ENCODE measurements at regions not wholly inside any gene's neighbourhood (a gene's known extent, or its start where the extent isn't known, plus 50 kb on each side); places are given as distances from the start of the nearest gene placed in this dataset.
A peak's percentile ranks its signal among the peaks of the same experiment; 100 is the strongest.
"Not testable (repeated sequence)": the region's sequence is repeated elsewhere in the genome, so short reads cannot be mapped to it uniquely, and the experiment has no call there.

GRCh38 chr12:42030588-42030987, 114.1 kb downstream of the GXYLT1 start:
- no peaks in the 10 kb centered on the region for H3K36me3 ChIP-seq (ENCODE audit: control insufficient read depth, insufficient read depth, low read length)
- no peak overlapping the region for H3K27ac ChIP-seq (ENCODE audit: low read depth, low read length)
- no peaks in the 10 kb centered on the region for H3K4me1 ChIP-seq (ENCODE audit: control insufficient read depth, insufficient read depth, low read length)
- H3K27me3 ChIP-seq (ENCODE audit: control insufficient read depth, insufficient read depth, low read length): no peaks in the 10 kb centered on the region
- H3K9me3 ChIP-seq (ENCODE audit: control insufficient read depth, insufficient read depth, low read length): no peaks in the 10 kb centered on the region
- no peak overlapping the region for H3K4me3 ChIP-seq (ENCODE audit: low read depth, low read length)
- no peak for DNase-seq (ENCODE audit: low read depth in 4 of 6, low spot score in 6 of 6)
- 87% methylated on average over 6 of the region's 6 CpGs for WGBS (ENCODE audit: insufficient coverage)

- WGBS (ENCODE audit: insufficient coverage): 80% methylated on average over 1 of the region's 5 CpGs
- no peaks in the 10 kb centered on the region for H3K36me3 ChIP-seq (ENCODE audit: control insufficient read depth, insufficient read depth, low read length)
- H3K27me3 ChIP-seq (ENCODE audit: control insufficient read depth, insufficient read depth, low read length): no peaks in the 10 kb centered on the region
- no peak overlapping the region for H3K27ac ChIP-seq (ENCODE audit: low read depth, low read length)
- peaks cover 6% of the 10 kb centered on the region for H3K4me1 ChIP-seq (ENCODE audit: control insufficient read depth, insufficient read depth, low read length)
- no peak for DNase-seq (ENCODE audit: low read depth in 4 of 6, low spot score in 6 of 6)
- H3K4me3 ChIP-seq (ENCODE audit: low read depth, low read length): no peak overlapping the region
- H3K9me3 ChIP-seq (ENCODE audit: control insufficient read depth, insufficient read depth, low read length): no peaks in the 10 kb centered on the region
Measured at GRCh38 chr12:42027546-42027945, 117.1 kb downstream of the GXYLT1 start.

- peaks cover 6% of the 10 kb centered on the region for H3K4me1 ChIP-seq (ENCODE audit: control insufficient read depth, insufficient read depth, low read length)
- no peaks in the 10 kb centered on the region for H3K27me3 ChIP-seq (ENCODE audit: control insufficient read depth, insufficient read depth, low read length)
- no peak for DNase-seq (ENCODE audit: low read depth in 4 of 6, low spot score in 6 of 6)
- H3K27ac ChIP-seq (ENCODE audit: low read depth, low read length): no peak overlapping the region
- H3K36me3 ChIP-seq (ENCODE audit: control insufficient read depth, insufficient read depth, low read length): no peaks in the 10 kb centered on the region
- no peak overlapping the region for H3K4me3 ChIP-seq (ENCODE audit: low read depth, low read length)
- no CpG with 5 or more reads among the region's 3 CpGs for WGBS (ENCODE audit: insufficient coverage)
- no peaks in the 10 kb centered on the region for H3K9me3 ChIP-seq (ENCODE audit: control insufficient read depth, insufficient read depth, low read length)
Measured at GRCh38 chr12:42024495-42024830, 120.2 kb downstream of the GXYLT1 start.

DNA sequence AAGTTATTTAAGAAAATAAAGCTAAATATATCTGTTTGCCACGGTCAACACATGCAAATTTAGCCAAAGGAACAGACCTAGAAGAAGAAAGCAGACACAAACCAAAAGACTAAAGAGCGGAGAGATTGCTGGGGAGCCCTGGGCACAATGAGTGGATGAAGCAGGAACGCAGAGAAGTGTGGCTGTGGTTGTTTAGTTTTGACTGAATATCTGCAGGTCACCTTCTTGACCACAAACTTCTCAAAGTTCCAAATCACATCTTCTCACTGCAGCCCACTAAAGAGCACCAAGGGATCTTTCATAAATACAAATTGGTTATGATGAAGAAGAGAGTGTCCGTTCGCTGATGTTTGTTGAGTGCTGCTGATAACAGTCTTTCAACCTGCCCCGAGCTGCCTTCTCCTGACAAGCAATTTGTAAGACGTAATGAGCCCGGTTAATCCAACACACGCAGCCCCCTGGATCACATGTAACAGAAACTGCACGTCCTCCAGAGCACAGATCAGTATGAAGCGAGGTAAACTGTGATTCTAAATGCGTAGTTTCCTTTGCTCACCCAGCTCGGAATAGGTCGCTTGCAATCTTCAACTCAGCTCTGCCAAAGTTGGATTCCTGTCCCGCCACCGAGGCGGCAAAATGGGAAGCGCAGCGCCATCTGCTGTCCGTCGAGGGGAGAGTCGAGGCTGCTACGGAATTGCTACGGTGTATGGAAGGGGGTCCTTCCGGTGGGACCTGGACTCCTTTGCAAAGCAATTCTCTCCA, 120.8 kb downstream of the GXYLT1 start:
- H3K36me3 ChIP-seq (ENCODE audit: control insufficient read depth, insufficient read depth, low read length): no peaks in the 10 kb centered on the region
- H3K4me1 ChIP-seq (ENCODE audit: control insufficient read depth, insufficient read depth, low read length): peaks cover 6% of the 10 kb centered on the region
- H3K9me3 ChIP-seq (ENCODE audit: control insufficient read depth, insufficient read depth, low read length): no peaks in the 10 kb centered on the region
- no peaks in the 10 kb centered on the region for H3K27me3 ChIP-seq (ENCODE audit: control insufficient read depth, insufficient read depth, low read length)
- peak overlapping the region; percentile 38 for H3K4me3 ChIP-seq (ENCODE audit: low read depth, low read length)
- peak; percentile 61 to 96 (median 76) for DNase-seq (ENCODE audit: low read depth in 4 of 6, low spot score in 6 of 6)
- H3K27ac ChIP-seq (ENCODE audit: low read depth, low read length): no peak overlapping the region
- WGBS (ENCODE audit: insufficient coverage): 6% methylated on average over 14 of the region's 25 CpGs

DNA sequence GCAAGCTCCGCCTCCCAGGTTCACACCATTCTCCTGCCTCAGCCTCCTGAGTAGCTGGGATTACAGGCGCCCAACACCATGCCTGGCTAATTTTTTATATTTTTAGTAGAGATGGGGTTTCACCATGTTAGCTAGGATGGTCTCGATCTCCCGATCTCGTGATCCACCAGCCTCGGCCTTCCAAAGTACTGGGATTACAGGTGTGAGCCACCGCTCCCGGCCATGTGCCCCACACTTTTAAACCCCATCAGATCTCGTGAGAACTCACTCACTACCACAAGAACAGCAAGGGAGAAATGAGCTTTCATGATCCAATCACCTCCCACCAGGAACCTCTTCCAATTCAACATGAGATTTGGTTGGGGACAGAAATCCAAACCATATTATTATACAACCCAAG, 122.7 kb downstream of the GXYLT1 start:
- not testable (repeated sequence) for H3K4me1 ChIP-seq (ENCODE audit: control insufficient read depth, insufficient read depth, low read length); H3K27ac ChIP-seq (ENCODE audit: low read depth, low read length); H3K4me3 ChIP-seq (ENCODE audit: low read depth, low read length); H3K9me3 ChIP-seq (ENCODE audit: control insufficient read depth, insufficient read depth, low read length); H3K27me3 ChIP-seq (ENCODE audit: control insufficient read depth, insufficient read depth, low read length); H3K36me3 ChIP-seq (ENCODE audit: control insufficient read depth, insufficient read depth, low read length); DNase-seq (ENCODE audit: low read depth in 4 of 6, low spot score in 6 of 6)
- whole genome bisulfite sequencing (ENCODE audit: insufficient coverage): 100% methylated on average over 1 of the region's 9 CpGs

- H3K4me3 ChIP-seq (ENCODE audit: low read depth, low read length): no peak overlapping the region
- no CpG with 5 or more reads among the region's 4 CpGs for WGBS (ENCODE audit: insufficient coverage)
- H3K27me3 ChIP-seq (ENCODE audit: control insufficient read depth, insufficient read depth, low read length): no peaks in the 10 kb centered on the region
- H3K4me1 ChIP-seq (ENCODE audit: control insufficient read depth, insufficient read depth, low read length): peaks cover 6% of the 10 kb centered on the region
- H3K36me3 ChIP-seq (ENCODE audit: control insufficient read depth, insufficient read depth, low read length): no peaks in the 10 kb centered on the region
- no peaks in the 10 kb centered on the region for H3K9me3 ChIP-seq (ENCODE audit: control insufficient read depth, insufficient read depth, low read length)
- H3K27ac ChIP-seq (ENCODE audit: low read depth, low read length): no peak overlapping the region
- DNase-seq (ENCODE audit: low read depth in 4 of 6, low spot score in 6 of 6): no peak
Measured at GRCh38 chr12:42021469-42021868, 123.2 kb downstream of the GXYLT1 start.

DNA sequence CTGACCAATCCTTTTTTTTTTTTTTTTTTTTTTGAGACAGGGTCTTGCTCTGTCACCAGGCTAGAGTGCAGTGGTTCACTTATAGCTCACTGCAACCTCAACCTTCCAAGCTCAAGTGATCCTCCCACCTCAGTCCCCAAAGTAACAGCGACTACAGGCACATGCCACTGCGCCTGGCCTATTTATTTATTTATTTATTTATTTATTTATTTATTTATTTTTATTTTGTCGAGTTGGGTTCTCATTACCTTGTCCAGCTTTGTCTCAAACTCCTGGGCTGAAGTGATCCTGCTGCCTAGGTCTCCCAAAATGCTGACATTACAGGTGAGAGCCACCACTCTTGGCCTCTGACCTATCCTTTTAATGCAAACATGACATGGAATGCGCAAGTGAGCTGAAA, 124.4 kb downstream of the GXYLT1 start:
- Histone ChIP-seq H3K4me1 (ENCODE audit: control insufficient read depth, insufficient read depth, low read length) (peaks cover 6% of the 10 kb centered on the region), H3K36me3 (ENCODE audit: control insufficient read depth, insufficient read depth, low read length) (no peaks in the 10 kb centered on the region), H3K4me3 (ENCODE audit: low read depth, low read length) (no peak overlapping the region), H3K9me3 (ENCODE audit: control insufficient read depth, insufficient read depth, low read length) (no peaks in the 10 kb centered on the region), H3K27ac (ENCODE audit: low read depth, low read length) (no peak overlapping the region), H3K27me3 (ENCODE audit: control insufficient read depth, insufficient read depth, low read length) (no peaks in the 10 kb centered on the region)
- 100% methylated on average over 2 of the region's 4 CpGs for whole genome bisulfite sequencing (ENCODE audit: insufficient coverage)
- no peak for DNase-seq (ENCODE audit: low read depth in 4 of 6, low spot score in 6 of 6)

GRCh38 chr12:42019746-42020145, 124.9 kb downstream of the GXYLT1 start:
- H3K4me3 ChIP-seq (ENCODE audit: low read depth, low read length): no peak overlapping the region
- no peak overlapping the region for H3K27ac ChIP-seq (ENCODE audit: low read depth, low read length)
- H3K36me3 ChIP-seq (ENCODE audit: control insufficient read depth, insufficient read depth, low read length): no peaks in the 10 kb centered on the region
- WGBS (ENCODE audit: insufficient coverage): 31% methylated on average over 2 of the region's 3 CpGs
- DNase-seq (ENCODE audit: low read depth in 4 of 6, low spot score in 6 of 6): no peak
- no peaks in the 10 kb centered on the region for H3K9me3 ChIP-seq (ENCODE audit: control insufficient read depth, insufficient read depth, low read length)
- H3K4me1 ChIP-seq (ENCODE audit: control insufficient read depth, insufficient read depth, low read length): peaks cover 6% of the 10 kb centered on the region
- H3K27me3 ChIP-seq (ENCODE audit: control insufficient read depth, insufficient read depth, low read length): no peaks in the 10 kb centered on the region

DNA sequence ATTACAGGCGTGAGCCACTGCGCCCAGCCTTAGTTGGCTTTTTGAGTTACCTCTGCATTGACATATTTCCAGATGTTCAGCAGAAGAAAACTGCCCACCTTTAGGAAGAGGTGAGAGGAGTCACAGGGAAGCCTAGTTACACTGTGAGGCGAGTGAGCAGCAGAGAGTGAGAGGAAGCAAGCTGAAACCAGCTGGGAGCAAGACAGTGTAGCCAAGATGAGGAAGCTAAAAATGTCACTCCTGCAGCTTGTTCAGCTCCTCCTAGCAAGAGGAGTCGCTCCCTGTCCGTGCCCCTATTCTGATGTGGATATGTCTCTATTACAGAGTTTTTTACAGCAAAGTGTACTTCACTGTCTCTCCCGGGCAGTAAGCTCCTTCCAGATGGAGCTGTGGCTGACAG, 127.6 kb downstream of the GXYLT1 start:
- Histone ChIP-seq H3K36me3 (ENCODE audit: control insufficient read depth, insufficient read depth, low read length) (no peaks in the 10 kb centered on the region), H3K4me3 (ENCODE audit: low read depth, low read length) (no peak overlapping the region), H3K27me3 (ENCODE audit: control insufficient read depth, insufficient read depth, low read length) (no peaks in the 10 kb centered on the region), H3K9me3 (ENCODE audit: control insufficient read depth, insufficient read depth, low read length) (no peaks in the 10 kb centered on the region), H3K4me1 (ENCODE audit: control insufficient read depth, insufficient read depth, low read length) (no peaks in the 10 kb centered on the region), H3K27ac (ENCODE audit: low read depth, low read length) (no peak overlapping the region)
- WGBS (ENCODE audit: insufficient coverage): 89% methylated on average over 5 of the region's 6 CpGs
- no peak for DNase-seq (ENCODE audit: low read depth in 4 of 6, low spot score in 6 of 6)

GRCh38 chr12:42015051-42015461, 129.6 kb downstream of the GXYLT1 start:
- H3K4me3 ChIP-seq (ENCODE audit: low read depth, low read length): no peak overlapping the region
- H3K27ac ChIP-seq (ENCODE audit: low read depth, low read length): no peak overlapping the region
- DNase-seq (ENCODE audit: low read depth in 4 of 6, low spot score in 6 of 6): peak in 1 of 6 donors; percentile 62

More at GRCh38 chr12:42015051-42015461, 129.6 kb downstream of the GXYLT1 start:
- H3K36me3 ChIP-seq (ENCODE audit: control insufficient read depth, insufficient read depth, low read length): no peaks in the 10 kb centered on the region
- no peaks in the 10 kb centered on the region for H3K27me3 ChIP-seq (ENCODE audit: control insufficient read depth, insufficient read depth, low read length)
- H3K9me3 ChIP-seq (ENCODE audit: control insufficient read depth, insufficient read depth, low read length): no peaks in the 10 kb centered on the region
- H3K4me1 ChIP-seq (ENCODE audit: control insufficient read depth, insufficient read depth, low read length): no peaks in the 10 kb centered on the region

All from spinal cord (tissue), 9 donors.